ENCODE measurements at regions not wholly inside any gene's neighbourhood (a gene's known extent, or its start where the extent isn't known, plus 50 kb on each side); places are given as distances from the start of the nearest gene placed in this dataset.

GRCh38 chr10:4740471-4740870, 85.5 kb upstream of the AKR1E2 start:
- Mint-ChIP-seq H3K36me3 (no peaks in the 10 kb centered on the region), H3K9me3 (peaks cover 9% of the 10 kb centered on the region), H3K27me3 (ENCODE audit: low read depth) (no peaks in the 10 kb centered on the region), H3K27ac (no peak overlapping the region), H3K4me1 (peaks cover 3% of the 10 kb centered on the region; the same call in 1 of the 2 replicates), H3K4me3 (no peak overlapping the region)
- ChIA-PET POLR2A (no interaction called here), CTCF (no interaction called here)
- ATAC-seq (no peak), DNase-seq (ENCODE audit: low spot score) (no peak)
- TF ChIP-seq ZBTB21 (CRISPR knock-in tag; IDR thresholded peaks at IDR 0.05; ENCODE audit: borderline replicate concordance) (no peak), ATF6 (CRISPR knock-in tag; IDR thresholded peaks at IDR 0.05) (no peak), NFE2L1 (CRISPR knock-in tag; IDR thresholded peaks at IDR 0.05) (no peak), PRRX2 (CRISPR knock-in tag; IDR thresholded peaks at IDR 0.05) (no peak), IRF1 (CRISPR knock-in tag; IDR thresholded peaks at IDR 0.05) (no peak), ZNF416 (CRISPR knock-in tag; IDR thresholded peaks at IDR 0.05) (no peak), E2F1 (CRISPR knock-in tag; IDR thresholded peaks at IDR 0.05) (no peak), OVOL2 (CRISPR knock-in tag; IDR thresholded peaks at IDR 0.05; ENCODE audit: borderline replicate concordance) (no peak), CBFB (CRISPR knock-in tag; IDR thresholded peaks at IDR 0.05; ENCODE audit: low read depth) (no peak), E2F4 (CRISPR knock-in tag; IDR thresholded peaks at IDR 0.05; ENCODE audit: borderline replicate concordance, low read depth) (no peak), SOX15 (CRISPR knock-in tag; IDR thresholded peaks at IDR 0.05) (no peak), ZNF232 (CRISPR knock-in tag; IDR thresholded peaks at IDR 0.05) (no peak)

- no peak overlapping the region for H3K4me3 Mint-ChIP-seq
- ATAC-seq = no peak
- ChIA-PET POLR2A (no interaction called here), CTCF (no interaction called here)
- no peak for DNase-seq (ENCODE audit: low spot score)
- H3K27me3 Mint-ChIP-seq (ENCODE audit: low read depth) = no peaks in the 10 kb centered on the region
- no peak for TF ChIP-seq CREB1 (CRISPR knock-in tag; IDR thresholded peaks at IDR 0.05)
- TF ChIP-seq MXD4 (CRISPR knock-in tag; IDR thresholded peaks at IDR 0.05; ENCODE audit: borderline replicate concordance) = no peak
- TF ChIP-seq ZBTB21 (CRISPR knock-in tag; IDR thresholded peaks at IDR 0.05; ENCODE audit: borderline replicate concordance) = no peak
- no peak for TF ChIP-seq SP1 (CRISPR knock-in tag; conservative IDR thresholded peaks at IDR 0.05)
- no peak for TF ChIP-seq FOXJ3 (CRISPR knock-in tag; IDR thresholded peaks at IDR 0.05; ENCODE audit: borderline replicate concordance)
- no peak for TF ChIP-seq NFATC4 (CRISPR knock-in tag; IDR thresholded peaks at IDR 0.05)
- no peak for TF ChIP-seq RORB (CRISPR knock-in tag; IDR thresholded peaks at IDR 0.05)
- TF ChIP-seq RELA (CRISPR knock-in tag; IDR thresholded peaks at IDR 0.05; ENCODE audit: borderline replicate concordance) = no peak
- TF ChIP-seq ERG (CRISPR knock-in tag; IDR thresholded peaks at IDR 0.05) = no peak
- TF ChIP-seq FOXP1 (CRISPR knock-in tag; IDR thresholded peaks at IDR 0.05; ENCODE audit: borderline replicate concordance) = no peak
- TF ChIP-seq EMX1 (CRISPR knock-in tag; IDR thresholded peaks at IDR 0.05) = no peak
- TF ChIP-seq ZNF138 (CRISPR knock-in tag; conservative IDR thresholded peaks at IDR 0.05) = no peak
- TF ChIP-seq TP53 (CRISPR knock-in tag; IDR thresholded peaks at IDR 0.05) = no peak
- TF ChIP-seq USF1 (CRISPR knock-in tag; IDR thresholded peaks at IDR 0.05) = no peak
- no peak for TF ChIP-seq TCF7 (CRISPR knock-in tag; IDR thresholded peaks at IDR 0.05; ENCODE audit: low read depth)
- TF ChIP-seq GRHL2 (CRISPR knock-in tag; IDR thresholded peaks at IDR 0.05; ENCODE audit: insufficient replicate concordance, severe bottlenecking) = no peak
- no peaks in the 10 kb centered on the region for H3K36me3 Mint-ChIP-seq
- H3K4me1 Mint-ChIP-seq = peaks cover 3% of the 10 kb centered on the region; the same call in 1 of the 2 replicates
- H3K27ac Mint-ChIP-seq = no peak overlapping the region
- no peaks in the 10 kb centered on the region; the same call in 1 of the 2 replicates for H3K9me3 Mint-ChIP-seq
These were observed 89.4 kb upstream of the AKR1E2 start for GRCh38 chr10:4736608-4737007.
